ENCODE measurements at regions not wholly inside any gene's neighbourhood (a gene's known extent, or its start where the extent isn't known, plus 50 kb on each side); places are given as distances from the start of the nearest gene placed in this dataset.

DNA sequence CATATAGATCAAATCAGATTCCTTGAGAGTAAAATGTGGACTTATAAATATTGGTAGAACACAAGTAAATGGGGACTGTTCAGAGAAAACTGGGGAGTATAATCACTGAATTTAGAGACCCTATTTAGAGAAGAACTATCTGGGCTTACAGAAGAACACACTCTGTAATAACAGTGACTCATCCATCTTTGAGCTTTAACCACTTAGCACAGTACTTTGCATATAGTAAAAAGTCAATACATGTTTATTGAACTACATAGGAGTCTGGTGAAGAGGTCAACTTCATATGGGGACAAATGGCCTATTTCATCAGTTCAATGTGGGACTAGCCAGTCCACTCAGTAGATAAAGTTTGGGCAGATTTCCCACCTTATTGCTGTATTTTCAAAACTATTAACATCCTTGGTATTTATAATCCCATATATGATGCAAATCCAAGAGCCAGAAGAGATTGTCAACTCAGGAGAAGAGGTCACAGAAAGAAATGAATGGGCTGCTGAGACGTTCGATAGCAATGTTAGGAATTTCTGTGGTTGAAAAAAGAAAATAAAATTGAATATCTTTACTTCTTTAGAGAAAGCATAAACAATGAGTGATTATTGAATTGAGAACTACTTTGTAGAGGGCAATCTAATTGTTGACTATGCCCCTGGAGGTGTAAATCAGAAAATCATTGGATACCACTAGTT, 119.3 kb upstream of the CACNA2D1 start:
- H3K4me3 ChIP-seq (ENCODE audit: insufficient read depth, low read length, poor library complexity, severe bottlenecking) = no peak overlapping the region
- H4K20me1 ChIP-seq (ENCODE audit: low read depth, low read length) = no peaks in the 10 kb centered on the region; the same call in 1 of the 2 replicates
- H3K4me2 ChIP-seq (ENCODE audit: low read depth, low read length, poor library complexity, severe bottlenecking) = no peak overlapping the region
- no peak overlapping the region for H3K27ac ChIP-seq (ENCODE audit: low read depth, low read length)
- no peak for TF ChIP-seq EZH2phosphoT487 (conservative IDR thresholded peaks at IDR 0.05; ENCODE audit: low read length)
- TF ChIP-seq, protein P1, sequence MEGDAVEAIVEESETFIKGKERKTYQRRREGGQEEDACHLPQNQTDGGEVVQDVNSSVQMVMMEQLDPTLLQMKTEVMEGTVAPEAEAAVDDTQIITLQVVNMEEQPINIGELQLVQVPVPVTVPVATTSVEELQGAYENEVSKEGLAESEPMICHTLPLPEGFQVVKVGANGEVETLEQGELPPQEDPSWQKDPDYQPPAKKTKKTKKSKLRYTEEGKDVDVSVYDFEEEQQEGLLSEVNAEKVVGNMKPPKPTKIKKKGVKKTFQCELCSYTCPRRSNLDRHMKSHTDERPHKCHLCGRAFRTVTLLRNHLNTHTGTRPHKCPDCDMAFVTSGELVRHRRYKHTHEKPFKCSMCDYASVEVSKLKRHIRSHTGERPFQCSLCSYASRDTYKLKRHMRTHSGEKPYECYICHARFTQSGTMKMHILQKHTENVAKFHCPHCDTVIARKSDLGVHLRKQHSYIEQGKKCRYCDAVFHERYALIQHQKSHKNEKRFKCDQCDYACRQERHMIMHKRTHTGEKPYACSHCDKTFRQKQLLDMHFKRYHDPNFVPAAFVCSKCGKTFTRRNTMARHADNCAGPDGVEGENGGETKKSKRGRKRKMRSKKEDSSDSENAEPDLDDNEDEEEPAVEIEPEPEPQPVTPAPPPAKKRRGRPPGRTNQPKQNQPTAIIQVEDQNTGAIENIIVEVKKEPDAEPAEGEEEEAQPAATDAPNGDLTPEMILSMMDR (IDR thresholded peaks at IDR 0.05; ENCODE audit: insufficient read depth, low read length, poor library complexity, severe bottlenecking) = no peak
- H3K9me2 ChIP-seq (replicated peaks; ENCODE audit: insufficient read depth, low read length) = no peaks in the 10 kb centered on the region
- no peaks in the 10 kb centered on the region for H3K9me3 ChIP-seq (ENCODE audit: insufficient read depth, low read length)
- no peaks in the 10 kb centered on the region for H3K79me2 ChIP-seq (ENCODE audit: insufficient read depth, low read length)
- H3F3A ChIP-seq (ENCODE audit: insufficient read depth) = no peaks in the 10 kb centered on the region
- H3K27me3 ChIP-seq (ENCODE audit: low read length) = 0 out of 2 replicates have a peak, but pooled peaks cover 3% of the 10 kb centered on the region
- H3K36me3 ChIP-seq (ENCODE audit: low read length) = no peaks in the 10 kb centered on the region
- no peak overlapping the region for H2AFZ ChIP-seq (ENCODE audit: low read depth, low read length, severe bottlenecking)
- H3K9ac ChIP-seq (ENCODE audit: low read length) = no peak overlapping the region

DNA sequence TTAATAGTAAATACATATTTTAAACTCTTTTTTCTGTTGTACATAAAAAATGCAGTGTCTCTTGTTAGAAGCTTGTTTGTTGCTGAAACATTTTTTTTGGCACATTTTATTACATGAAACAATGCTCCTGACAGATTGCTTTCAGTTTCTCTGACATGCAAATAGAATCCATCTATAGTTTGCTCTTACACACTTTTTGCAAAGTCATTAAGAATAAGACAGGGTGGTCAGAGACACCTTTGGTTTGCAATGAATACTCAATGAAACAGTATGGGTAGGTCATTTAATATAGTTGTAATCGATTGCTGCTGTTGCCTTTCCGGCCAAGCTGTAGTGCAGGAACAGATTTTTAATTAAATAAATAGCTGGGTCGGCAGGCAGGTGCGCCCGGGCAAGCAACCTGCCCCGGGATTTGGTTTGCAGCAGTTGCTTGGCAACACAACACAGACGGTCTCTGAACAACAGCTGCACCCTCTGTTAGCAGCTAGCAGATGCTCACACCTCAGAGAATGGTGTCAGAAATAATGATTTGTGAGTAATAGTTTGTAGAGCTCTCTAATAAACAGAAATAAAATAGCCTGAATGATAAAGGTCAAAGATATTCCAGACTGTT, 115.7 kb upstream of the CACNA2D1 start:
- Histone ChIP-seq H3F3A (ENCODE audit: insufficient read depth) (no peaks in the 10 kb centered on the region), H3K9ac (ENCODE audit: low read length) (no peak overlapping the region), H3K4me2 (ENCODE audit: low read depth, low read length, poor library complexity, severe bottlenecking) (peak overlapping the region; percentile 16), H4K20me1 (ENCODE audit: low read depth, low read length) (no peaks in the 10 kb centered on the region; the same call in 1 of the 2 replicates), H3K79me2 (ENCODE audit: insufficient read depth, low read length) (no peaks in the 10 kb centered on the region), H2AFZ (ENCODE audit: low read depth, low read length, severe bottlenecking) (no peak overlapping the region), H3K36me3 (ENCODE audit: low read length) (no peaks in the 10 kb centered on the region), H3K27ac (ENCODE audit: low read depth, low read length) (no peak overlapping the region), H3K27me3 (ENCODE audit: low read length) (0 out of 2 replicates have a peak, but pooled peaks cover 3% of the 10 kb centered on the region), H3K4me3 (ENCODE audit: insufficient read depth, low read length, poor library complexity, severe bottlenecking) (no peak overlapping the region), H3K9me3 (ENCODE audit: insufficient read depth, low read length) (no peaks in the 10 kb centered on the region), H3K9me2 (replicated peaks; ENCODE audit: insufficient read depth, low read length) (no peaks in the 10 kb centered on the region)
- TF ChIP-seq, protein P1 (IDR thresholded peaks at IDR 0.05; ENCODE audit: insufficient read depth, low read length, poor library complexity, severe bottlenecking) = no peak
- TF ChIP-seq EZH2phosphoT487 (conservative IDR thresholded peaks at IDR 0.05; ENCODE audit: low read length) = no peak

DNA sequence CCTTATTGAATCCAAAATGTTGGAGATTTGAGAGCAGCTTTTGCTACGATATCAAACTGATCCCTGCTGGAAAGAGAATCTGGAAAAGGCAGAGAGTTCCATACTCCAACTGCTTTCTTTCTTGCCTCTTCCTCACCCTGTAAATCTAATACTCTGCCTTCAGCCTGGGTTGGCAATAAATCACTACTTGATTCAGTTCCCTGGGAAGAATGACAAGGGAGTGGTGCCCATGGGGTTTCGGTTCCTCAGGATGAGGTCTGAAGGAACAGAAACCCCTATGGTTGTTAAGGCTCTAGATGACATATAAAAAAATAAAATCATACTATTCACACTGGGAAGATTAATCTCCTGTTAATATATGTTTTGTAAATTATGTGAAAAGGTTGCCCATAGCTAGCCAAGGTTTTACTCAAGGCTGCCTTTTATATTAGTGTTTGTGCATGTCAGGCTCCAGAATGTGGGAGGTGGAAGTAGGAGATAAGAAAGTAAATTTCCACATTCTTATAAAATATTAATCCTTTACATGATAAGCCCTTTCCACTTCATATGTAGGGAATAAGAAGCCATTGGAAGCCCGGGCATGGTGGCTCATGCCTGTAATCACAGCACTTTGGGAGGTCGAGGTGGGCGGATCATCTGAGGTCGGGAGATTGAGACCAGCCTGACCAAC, 106.2 kb upstream of the CACNA2D1 start:
- Histone ChIP-seq H4K20me1 (ENCODE audit: low read depth, low read length) (no peaks in the 10 kb centered on the region), H3K9me2 (replicated peaks; ENCODE audit: insufficient read depth, low read length) (no peaks in the 10 kb centered on the region), H3F3A (ENCODE audit: insufficient read depth) (no peaks in the 10 kb centered on the region), H3K79me2 (ENCODE audit: insufficient read depth, low read length) (no peaks in the 10 kb centered on the region), H3K27me3 (ENCODE audit: low read length) (no peaks in the 10 kb centered on the region), H3K4me3 (ENCODE audit: insufficient read depth, low read length, poor library complexity, severe bottlenecking) (no peak overlapping the region), H3K36me3 (ENCODE audit: low read length) (no peaks in the 10 kb centered on the region), H2AFZ (ENCODE audit: low read depth, low read length, severe bottlenecking) (no peak overlapping the region), H3K27ac (ENCODE audit: low read depth, low read length) (no peak overlapping the region), H3K4me2 (ENCODE audit: low read depth, low read length, poor library complexity, severe bottlenecking) (no peak overlapping the region), H3K9ac (ENCODE audit: low read length) (no peak overlapping the region), H3K9me3 (ENCODE audit: insufficient read depth, low read length) (no peaks in the 10 kb centered on the region)
- TF ChIP-seq EZH2phosphoT487 (conservative IDR thresholded peaks at IDR 0.05; ENCODE audit: low read length) = no peak
- TF ChIP-seq, protein P1 (IDR thresholded peaks at IDR 0.05; ENCODE audit: insufficient read depth, low read length, poor library complexity, severe bottlenecking) = no peak
